ENCODE measurements at regions not wholly inside any gene's neighbourhood (a gene's known extent, or its start where the extent isn't known, plus 50 kb on each side); places are given as distances from the start of the nearest gene placed in this dataset.
"Not testable (repeated sequence)": the region's sequence is repeated elsewhere in the genome, so short reads cannot be mapped to it uniquely, and the experiment has no call there.

DNA sequence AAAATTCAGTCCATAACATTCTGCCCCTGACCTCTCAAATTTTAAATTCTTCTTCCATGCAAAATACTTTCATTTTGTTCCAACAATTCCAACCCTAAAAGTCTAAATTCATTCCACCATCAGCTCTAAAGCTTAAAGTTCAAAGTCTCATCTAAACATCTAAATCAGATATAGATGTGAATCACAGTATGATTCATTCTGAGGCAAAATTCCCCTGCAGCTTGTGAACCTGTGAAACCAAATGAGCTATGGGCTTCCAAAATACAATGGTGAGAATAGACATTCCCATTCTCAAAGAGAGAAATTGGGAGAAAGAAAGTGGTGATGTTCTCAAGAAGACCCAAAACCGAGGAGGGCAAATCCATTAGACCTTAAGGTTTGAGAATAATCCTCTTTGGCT, 309.8 kb downstream of the HIVEP2 start:
- no peak for DNase-seq (ENCODE audit: low read depth in 2 of 2)

GRCh38 chr6:142637624-142638351, 307.2 kb downstream of the HIVEP2 start:
- DNase-seq (ENCODE audit: low read depth in 2 of 2) = no peak

DNA sequence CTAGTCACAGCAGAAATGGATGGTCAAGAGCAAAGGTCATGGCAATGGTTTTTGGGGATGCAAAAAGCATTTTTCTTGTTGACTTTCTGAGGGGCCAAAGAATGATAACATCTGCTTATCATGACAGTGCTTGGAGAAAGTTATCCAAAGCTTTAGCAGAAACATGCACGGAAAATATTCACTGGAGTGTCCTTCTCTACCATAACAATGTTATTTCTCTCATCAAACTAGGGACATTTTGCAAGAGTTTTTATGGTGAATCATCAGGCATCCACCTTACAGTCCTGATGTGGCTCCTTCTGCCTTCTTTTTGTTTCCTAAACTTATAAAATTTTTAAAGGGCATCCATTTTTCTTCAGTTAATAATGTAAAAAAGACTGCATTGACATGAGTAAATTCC, 302.3 kb downstream of the HIVEP2 start:
- DNase-seq (ENCODE audit: low read depth in 2 of 2) = no peak

- no peak for DNase-seq (ENCODE audit: low read depth in 2 of 2)
These were observed 300.1 kb downstream of the HIVEP2 start for GRCh38 chr6:142644866-142645265.

DNA sequence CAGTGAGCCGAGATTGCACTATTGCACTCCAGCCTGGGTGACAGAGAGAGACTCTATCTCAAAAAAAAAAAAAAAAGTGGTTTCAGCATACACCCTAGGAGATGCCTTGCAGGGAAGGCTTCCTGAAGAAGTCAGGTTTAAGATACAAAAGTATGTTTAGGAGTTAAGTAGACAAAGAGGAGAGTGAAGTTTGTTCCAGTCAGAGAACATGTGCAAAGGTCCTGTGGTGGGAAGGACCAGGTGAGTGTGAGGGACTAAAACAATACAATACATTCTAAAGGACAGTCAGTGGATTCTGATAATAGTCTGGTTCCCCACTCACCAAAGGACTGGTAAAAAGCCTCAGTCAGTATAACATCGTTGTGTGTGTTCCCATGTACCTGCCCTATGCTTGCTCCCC, 299.3 kb downstream of the HIVEP2 start:
- no peak for DNase-seq (ENCODE audit: low read depth in 2 of 2)

- DNase-seq (ENCODE audit: low read depth in 2 of 2) = no peak
These were observed 297.4 kb downstream of the HIVEP2 start for GRCh38 chr6:142647449-142648035.

- no peak for DNase-seq (ENCODE audit: low read depth in 2 of 2)
These were observed 296.9 kb downstream of the HIVEP2 start for GRCh38 chr6:142648036-142648451.

- no peak for DNase-seq (ENCODE audit: low read depth in 2 of 2)
These were observed 296.4 kb downstream of the HIVEP2 start for GRCh38 chr6:142648526-142648925.

DNA sequence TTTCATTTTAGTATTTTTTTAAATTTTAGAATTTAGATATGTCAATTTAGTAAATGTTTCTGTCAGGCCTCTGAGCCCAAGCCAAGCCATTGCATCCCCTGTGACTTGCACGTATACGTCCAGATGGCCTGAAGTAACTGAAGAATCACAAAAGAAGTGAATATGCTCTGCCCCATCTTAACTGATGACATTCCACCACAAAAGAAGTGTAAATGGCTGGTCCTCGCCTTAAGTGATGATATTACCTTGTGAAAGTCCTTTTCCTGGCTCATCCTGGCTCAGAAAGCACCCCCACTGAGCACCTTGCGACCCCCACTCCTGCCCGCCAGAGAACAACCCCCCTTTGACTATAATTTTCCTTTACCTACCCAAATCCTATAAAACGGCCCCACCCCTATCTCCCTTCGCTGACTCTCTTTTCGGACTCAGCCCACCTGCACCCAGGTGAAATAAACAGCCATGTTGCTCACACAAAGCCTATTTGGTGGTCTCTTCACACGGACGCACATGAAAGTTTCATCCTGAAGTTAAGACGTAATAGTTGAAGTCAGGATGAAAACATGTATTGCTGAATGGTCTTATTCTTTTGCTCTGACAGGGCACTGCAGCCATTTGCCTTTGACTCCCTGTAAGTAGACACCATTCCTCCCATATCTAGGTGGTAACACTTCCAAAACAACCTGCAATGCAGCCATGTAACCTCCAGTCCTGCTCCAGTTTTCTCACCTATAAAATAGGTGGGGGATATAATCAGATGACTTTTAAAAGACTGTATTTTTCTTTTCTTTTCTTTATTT, 295.3 kb downstream of the HIVEP2 start:
- DNase-seq (ENCODE audit: low read depth in 2 of 2) = not testable (repeated sequence)

DNA sequence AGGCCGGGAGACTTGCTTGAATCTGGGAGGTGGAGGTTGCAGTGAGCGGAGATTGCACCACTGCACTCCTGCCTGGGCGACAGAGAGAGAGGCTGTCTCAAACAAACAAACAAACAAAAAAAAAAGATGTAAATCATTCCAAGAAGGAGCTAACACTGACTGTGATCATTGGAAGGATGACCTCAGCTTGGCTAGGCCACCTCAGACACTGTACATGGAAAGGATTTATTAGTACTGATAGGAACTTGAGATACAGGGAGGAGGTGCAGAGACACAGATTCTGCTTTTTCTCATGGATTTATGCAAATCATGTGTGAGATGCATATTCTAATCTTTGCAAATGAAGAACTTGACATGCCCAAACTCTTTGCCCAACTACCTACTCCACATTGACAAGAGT, 293.6 kb downstream of the HIVEP2 start:
- no peak for DNase-seq (ENCODE audit: low read depth in 2 of 2)

- DNase-seq (ENCODE audit: low read depth in 2 of 2) = no peak
These were observed 291.1 kb downstream of the HIVEP2 start for GRCh38 chr6:142653710-142654420.

GRCh38 chr6:142659661-142660060, 285.3 kb downstream of the HIVEP2 start:
- no peak for DNase-seq (ENCODE audit: low read depth in 2 of 2)

GRCh38 chr6:142665393-142665792, 279.6 kb downstream of the HIVEP2 start:
- no peak for DNase-seq (ENCODE audit: low read depth in 2 of 2)

DNA sequence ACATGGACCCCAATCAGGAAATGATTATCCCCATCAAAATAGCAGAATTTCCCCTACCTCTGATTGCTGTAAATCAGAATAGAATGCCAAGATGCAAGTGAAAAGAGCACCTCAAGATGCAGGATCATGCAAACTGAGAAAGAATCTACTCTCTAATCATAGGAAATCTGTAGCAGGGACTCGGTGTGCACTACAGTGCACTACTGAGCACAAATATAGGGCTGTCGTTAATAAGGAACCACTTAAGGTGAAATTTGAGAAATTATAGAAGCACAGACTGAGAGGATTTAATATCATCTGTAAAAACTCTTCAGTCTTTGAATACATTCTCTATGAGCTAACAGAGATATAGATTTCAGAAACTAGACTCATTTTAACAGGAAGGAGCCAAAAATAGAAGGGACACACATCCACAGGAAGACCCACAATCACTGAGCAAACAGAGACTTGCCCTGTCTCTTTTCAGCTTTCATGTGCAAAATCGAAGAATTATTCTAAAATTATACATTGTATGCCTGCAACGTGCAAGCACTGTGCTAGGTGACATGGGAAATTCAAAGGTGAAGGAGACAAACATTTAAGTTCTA, 278.3 kb downstream of the HIVEP2 start:
- no peak for DNase-seq (ENCODE audit: low read depth in 2 of 2)

DNA sequence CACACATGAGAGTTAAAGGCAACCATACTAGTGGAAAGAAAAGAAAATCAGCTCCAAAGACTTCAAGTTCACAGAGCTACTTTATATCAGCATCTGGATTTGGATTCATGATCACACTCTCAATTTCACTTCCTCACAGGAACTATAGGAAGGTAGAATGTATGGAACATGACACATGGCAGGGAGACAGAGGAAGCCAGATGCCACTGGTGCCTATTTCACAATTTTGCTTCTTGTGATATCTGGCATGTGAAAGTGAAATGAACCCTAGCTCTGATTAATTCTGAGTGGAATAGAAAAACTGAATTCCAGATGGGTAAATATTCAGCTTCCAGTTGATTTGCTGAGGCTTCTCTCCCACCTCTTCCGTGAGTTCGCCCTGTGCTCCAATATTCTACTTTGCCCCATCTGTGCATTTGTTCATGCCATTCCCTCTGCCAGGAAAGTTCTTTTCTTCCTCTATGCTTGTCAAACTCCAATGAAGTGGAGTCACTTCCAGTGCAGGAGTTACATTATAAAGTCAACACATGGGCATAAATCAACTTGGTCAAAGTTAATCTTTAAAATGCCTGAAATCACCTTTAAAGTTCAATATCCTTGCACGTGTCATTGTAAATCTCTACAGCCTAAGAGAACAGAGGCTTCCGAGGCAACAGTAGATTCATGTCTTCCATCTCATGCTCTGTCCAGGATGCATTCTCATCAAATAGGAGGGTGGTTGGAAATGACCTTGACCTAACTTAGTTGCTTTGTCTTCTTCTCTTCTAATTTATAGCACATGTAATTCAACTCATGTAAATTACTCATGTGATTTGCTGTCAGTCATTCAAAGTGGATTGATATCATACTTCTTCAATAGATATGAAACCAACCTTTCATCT, 275.3 kb downstream of the HIVEP2 start:
- no peak for DNase-seq (ENCODE audit: low read depth in 2 of 2)

DNA sequence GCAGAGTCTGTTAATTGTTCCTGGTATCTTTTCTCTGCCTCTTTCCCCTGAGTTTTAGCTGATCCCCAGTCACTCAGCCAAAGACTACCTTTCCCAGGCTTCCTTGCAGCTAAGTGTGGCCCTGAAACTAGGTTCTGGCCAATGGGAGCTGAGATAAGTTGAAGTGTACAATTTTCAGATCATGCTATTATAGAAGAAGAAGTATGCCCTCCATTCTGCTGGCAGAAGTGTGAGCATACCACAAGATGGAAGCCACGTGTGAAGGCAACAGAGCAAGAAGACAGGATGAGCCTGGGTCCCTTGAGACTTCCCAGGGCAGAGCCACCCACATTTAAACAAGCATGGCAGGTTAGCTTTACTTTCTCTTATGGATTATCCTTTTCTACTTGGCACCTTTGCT, 273.2 kb downstream of the HIVEP2 start:
- DNase-seq (ENCODE audit: low read depth in 2 of 2) = no peak

DNA sequence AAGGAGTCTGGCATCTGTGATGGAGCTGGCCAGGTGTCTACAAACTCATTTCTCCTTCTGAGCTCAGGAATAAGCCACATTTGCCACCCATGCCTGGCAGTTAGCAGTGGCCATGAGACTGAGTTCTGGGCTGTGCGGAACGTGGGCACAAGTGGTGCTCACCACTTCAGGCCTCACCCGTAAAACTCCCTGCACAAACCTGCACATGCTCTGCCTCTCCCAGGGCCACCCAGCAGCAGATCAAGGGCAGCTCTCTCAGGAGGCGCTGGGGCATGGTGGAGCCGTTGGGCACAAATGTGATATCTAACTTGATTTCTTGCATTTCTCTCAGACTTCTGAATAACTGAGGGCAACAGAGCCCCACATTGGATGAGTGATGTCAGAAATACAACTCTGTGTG, 269.5 kb downstream of the HIVEP2 start:
- DNase-seq (ENCODE audit: low read depth in 2 of 2) = no peak

DNA sequence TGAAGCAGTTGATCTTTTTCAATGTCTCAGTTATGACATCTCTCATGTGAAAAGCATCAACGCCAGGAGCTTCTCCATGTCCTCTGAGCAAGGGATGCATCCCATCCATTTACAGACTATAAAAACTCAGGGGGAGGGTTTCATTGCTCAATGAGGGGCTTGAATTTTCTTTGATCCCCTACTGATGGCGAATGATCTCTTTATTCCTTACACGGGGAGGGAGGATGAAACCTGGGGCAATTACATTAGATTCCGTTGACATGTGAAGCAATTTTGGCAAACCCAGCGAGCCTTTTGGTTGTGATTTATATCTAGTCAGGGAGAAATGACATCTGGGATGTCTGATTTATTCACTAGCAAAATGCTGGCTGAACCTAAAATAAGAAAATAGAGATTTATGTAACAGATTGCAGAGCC, 268.9 kb downstream of the HIVEP2 start:
- DNase-seq (ENCODE audit: low read depth in 2 of 2) = no peak

- no peak for DNase-seq (ENCODE audit: low read depth in 2 of 2)
These were observed 268.3 kb downstream of the HIVEP2 start for GRCh38 chr6:142676647-142677192.
